Omental fat pad (tissue), 3 donors: ENCODE measurements at regions not wholly inside any gene's neighbourhood (a gene's known extent, or its start where the extent isn't known, plus 50 kb on each side); places are given as distances from the start of the nearest gene placed in this dataset.

Source experiments
- ATAC-seq: fragments of 150-250 bp; one replicate; pipeline ENCODE4 v1.9.1; 2016; ENCODE audit warnings: mild to moderate bottlenecking, moderate library complexity; ENCODE audit not compliant: low FRiP score
- DNase-seq: peaks from one replicate; pipeline ENCODE4 v3.0.0-alpha.2; 2019; ENCODE audit warnings: low spot score
- TF ChIP-seq, protein P1 (sequence below), 3 donors: fragments of 450-650 bp; IDR thresholded peaks; one replicate each; pipeline ENCODE4 v1.5.1; 2016 to 2017; ENCODE audit warnings: antibody characterized with exemption in 3 of 3, mild to moderate bottlenecking in 3 of 3, moderate library complexity in 2 of 3

GRCh38 chr1:229832695-229833094, 206.6 kb downstream of the URB2 start:
- ATAC-seq (no peak), DNase-seq (no peak)
- TF ChIP-seq, protein P1, sequence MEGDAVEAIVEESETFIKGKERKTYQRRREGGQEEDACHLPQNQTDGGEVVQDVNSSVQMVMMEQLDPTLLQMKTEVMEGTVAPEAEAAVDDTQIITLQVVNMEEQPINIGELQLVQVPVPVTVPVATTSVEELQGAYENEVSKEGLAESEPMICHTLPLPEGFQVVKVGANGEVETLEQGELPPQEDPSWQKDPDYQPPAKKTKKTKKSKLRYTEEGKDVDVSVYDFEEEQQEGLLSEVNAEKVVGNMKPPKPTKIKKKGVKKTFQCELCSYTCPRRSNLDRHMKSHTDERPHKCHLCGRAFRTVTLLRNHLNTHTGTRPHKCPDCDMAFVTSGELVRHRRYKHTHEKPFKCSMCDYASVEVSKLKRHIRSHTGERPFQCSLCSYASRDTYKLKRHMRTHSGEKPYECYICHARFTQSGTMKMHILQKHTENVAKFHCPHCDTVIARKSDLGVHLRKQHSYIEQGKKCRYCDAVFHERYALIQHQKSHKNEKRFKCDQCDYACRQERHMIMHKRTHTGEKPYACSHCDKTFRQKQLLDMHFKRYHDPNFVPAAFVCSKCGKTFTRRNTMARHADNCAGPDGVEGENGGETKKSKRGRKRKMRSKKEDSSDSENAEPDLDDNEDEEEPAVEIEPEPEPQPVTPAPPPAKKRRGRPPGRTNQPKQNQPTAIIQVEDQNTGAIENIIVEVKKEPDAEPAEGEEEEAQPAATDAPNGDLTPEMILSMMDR (IDR thresholded peaks at IDR 0.05): no peak

GRCh38 chr1:229834230-229834629, 208.2 kb downstream of the URB2 start:
- no peak for DNase-seq
- ATAC-seq: no peak
- TF ChIP-seq, protein P1 (IDR thresholded peaks at IDR 0.05): no peak

GRCh38 chr1:229835226-229835625, 209.2 kb downstream of the URB2 start:
- DNase-seq (no peak), ATAC-seq (no peak)
- TF ChIP-seq, protein P1 (IDR thresholded peaks at IDR 0.05): no peak

DNA sequence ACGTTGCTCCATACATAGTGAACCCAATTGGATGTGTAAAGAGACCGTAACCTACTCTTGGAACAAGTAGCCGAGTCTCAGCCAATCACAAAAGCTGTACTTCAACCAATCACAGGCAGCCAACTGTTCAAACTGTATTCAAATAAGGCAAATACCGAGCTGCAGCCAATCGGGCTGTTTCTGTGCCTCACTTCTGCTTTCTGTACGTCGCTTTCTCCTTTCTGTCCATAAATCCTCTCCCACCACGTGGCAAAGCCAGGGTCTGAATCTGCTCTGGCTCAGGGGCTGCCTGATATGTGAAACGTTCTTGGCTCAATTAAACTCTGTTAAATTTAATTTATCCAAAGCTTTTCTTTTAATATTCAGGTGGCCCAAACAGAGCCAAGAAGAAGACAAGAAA, 210.3 kb downstream of the URB2 start:
- no peak for DNase-seq
- no peak for ATAC-seq
- TF ChIP-seq, protein P1 (IDR thresholded peaks at IDR 0.05): no peak

- DNase-seq (no peak), ATAC-seq (no peak)
- TF ChIP-seq, protein P1 (IDR thresholded peaks at IDR 0.05): no peak
Measured at GRCh38 chr1:229838204-229838603, 212.2 kb downstream of the URB2 start.

DNA sequence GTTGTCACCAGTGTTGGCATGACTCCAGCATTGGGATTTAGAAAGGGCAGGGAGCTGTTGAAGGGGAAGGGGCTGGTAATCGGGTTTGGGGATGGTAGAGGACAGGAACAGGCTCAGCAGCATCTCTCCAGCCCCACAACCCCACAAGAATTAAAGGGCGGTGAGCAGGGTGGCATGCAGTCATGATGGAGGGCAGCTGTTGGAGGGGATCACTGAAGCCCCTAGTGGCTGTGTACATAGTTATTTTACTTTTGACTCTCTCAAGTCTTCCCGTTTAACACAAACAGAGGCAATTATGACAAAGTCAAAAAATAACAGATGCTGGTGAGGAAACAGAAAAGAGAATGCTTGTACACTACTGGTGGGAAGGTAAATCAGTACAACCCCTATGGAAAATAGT, 213.8 kb downstream of the URB2 start:
- TF ChIP-seq, protein P1 (IDR thresholded peaks at IDR 0.05): no peak
- ATAC-seq (no peak), DNase-seq (no peak)

DNA sequence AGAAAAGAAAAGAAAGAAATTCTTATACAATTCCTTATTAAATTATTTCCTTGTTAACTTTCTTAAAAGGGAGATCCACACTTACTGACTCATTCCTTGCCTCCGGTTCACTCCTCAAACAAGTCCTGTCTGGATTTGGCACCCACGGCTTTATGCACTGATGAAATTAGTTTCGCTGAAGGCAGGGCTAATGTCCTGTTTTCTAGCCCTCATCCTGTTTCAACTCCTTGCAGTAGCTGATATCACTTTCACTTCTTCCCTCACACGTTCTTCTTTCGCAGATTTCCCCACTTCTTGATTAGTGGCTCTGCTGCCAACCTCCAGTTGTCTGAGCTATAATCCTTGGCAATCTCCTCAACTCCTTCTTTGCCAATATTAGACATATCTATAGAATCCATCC, 215.2 kb downstream of the URB2 start:
- TF ChIP-seq, protein P1 (IDR thresholded peaks at IDR 0.05): no peak
- DNase-seq (no peak), ATAC-seq (no peak)
